ENCODE measurements at regions not wholly inside any gene's neighbourhood (a gene's known extent, or its start where the extent isn't known, plus 50 kb on each side); places are given as distances from the start of the nearest gene placed in this dataset.
A peak's percentile ranks its signal among the peaks of the same experiment; 100 is the strongest.

- WGBS (ENCODE audit: low lambda C conversion rate), result 91% methylated on average over 3 of the region's 3 CpGs
- DNase-seq, result no peak
- no peak overlapping the region for H3K4me3 ChIP-seq (ENCODE audit: low read depth in 2 of 2, low read length in 1 of 2)
- no peaks in the 10 kb centered on the region for H3F3A ChIP-seq (replicated peaks; ENCODE audit: insufficient read depth)
- H3K27me3 ChIP-seq (ENCODE audit: insufficient read depth), result no peaks in the 10 kb centered on the region
- ChIA-PET POLR2A (no interaction called here), CTCF (interaction anchor here (1.8 kb wide), 1 partner anchor 28 kb away, joined by 9 read pairs; no protein-coding TSS in a partner anchor)
- no peaks in the 10 kb centered on the region for H3K79me2 ChIP-seq (ENCODE audit: insufficient read depth)
- no peaks in the 10 kb centered on the region for H3K9me2 ChIP-seq
- H3K36me3 ChIP-seq (replicated peaks in 1 of 2; ENCODE audit: control insufficient read depth in 1 of 2, insufficient read depth in 2 of 2, low read length in 1 of 2), result no peaks in the 10 kb centered on the region
- H2AFZ ChIP-seq (ENCODE audit: low read depth), result no peak overlapping the region
- H3K27ac ChIP-seq (ENCODE audit: low read depth in 2 of 2, low read length in 1 of 2), result no peak overlapping the region
- TF ChIP-seq FOSL2 (IDR thresholded peaks at IDR 0.05; ENCODE audit: borderline replicate concordance, low read depth), result no peak
- TF ChIP-seq RAD21 (IDR thresholded peaks at IDR 0.05; ENCODE audit: low read length), result peak; percentile 43
- no peak for TF ChIP-seq CTCF (IDR thresholded peaks at IDR 0.05)
- H3K4me2 ChIP-seq, result no peak overlapping the region
- H4K20me1 ChIP-seq (ENCODE audit: insufficient read depth), result no peaks in the 10 kb centered on the region
- H3K9me3 ChIP-seq, result no peaks in the 10 kb centered on the region
- H3K4me1 ChIP-seq (ENCODE audit: control insufficient read depth in 1 of 2, insufficient read depth in 2 of 2, low read depth in 1 of 2, low read length in 1 of 2), result no peaks in the 10 kb centered on the region; a peak in 1 of 4 replicates
- H3K9ac ChIP-seq, result no peak overlapping the region
Observed at GRCh38 chr5:81884871-81885270, 87.0 kb upstream of the ATG10 start.

DNA sequence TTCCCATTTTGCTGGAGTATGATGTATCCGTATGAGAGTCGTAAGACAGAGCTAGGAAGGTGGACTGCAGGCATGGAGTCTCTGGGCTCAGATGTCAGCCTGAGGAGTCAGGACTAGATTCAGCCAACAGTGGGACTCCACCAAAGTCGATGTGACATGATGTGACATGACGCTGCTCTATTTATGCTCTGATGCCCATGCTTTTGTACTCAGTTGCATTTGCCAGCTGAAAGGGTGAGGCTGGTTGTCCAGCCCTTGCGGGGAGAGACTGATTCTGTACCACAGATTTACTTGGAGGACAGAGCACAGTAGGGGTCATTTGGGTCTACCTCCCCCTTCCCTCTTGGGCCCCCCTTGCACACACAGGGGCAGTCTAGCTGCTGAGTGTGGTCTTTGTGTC is 88.5 kb upstream of the ATG10 start:
- Histone ChIP-seq H3K9ac (no peak overlapping the region), H3K4me3 (ENCODE audit: low read depth in 2 of 2, low read length in 1 of 2) (no peak overlapping the region), H3K4me1 (ENCODE audit: control insufficient read depth in 1 of 2, insufficient read depth in 2 of 2, low read depth in 1 of 2, low read length in 1 of 2) (no peaks in the 10 kb centered on the region; a peak in 1 of 4 replicates), H3K27me3 (ENCODE audit: insufficient read depth) (no peaks in the 10 kb centered on the region), H3K36me3 (replicated peaks in 1 of 2; ENCODE audit: control insufficient read depth in 1 of 2, insufficient read depth in 2 of 2, low read length in 1 of 2) (no peaks in the 10 kb centered on the region), H3K4me2 (no peak overlapping the region), H4K20me1 (ENCODE audit: insufficient read depth) (no peaks in the 10 kb centered on the region), H3K9me2 (no peaks in the 10 kb centered on the region), H3F3A (replicated peaks; ENCODE audit: insufficient read depth) (no peaks in the 10 kb centered on the region), H3K9me3 (no peaks in the 10 kb centered on the region), H2AFZ (ENCODE audit: low read depth) (no peak overlapping the region), H3K79me2 (ENCODE audit: insufficient read depth) (no peaks in the 10 kb centered on the region), H3K27ac (ENCODE audit: low read depth in 2 of 2, low read length in 1 of 2) (no peak overlapping the region)
- TF ChIP-seq REST (IDR thresholded peaks at IDR 0.05; ENCODE audit: low read depth, low read length) (no peak), RFX5 (IDR thresholded peaks at IDR 0.05; ENCODE audit: low read length) (no peak), EZH2phosphoT487 (IDR thresholded peaks at IDR 0.05; ENCODE audit: borderline replicate concordance, low read depth) (no peak), SMC3 (IDR thresholded peaks at IDR 0.05; ENCODE audit: low read depth, low read length) (no peak), USF2 (IDR thresholded peaks at IDR 0.05; ENCODE audit: borderline replicate concordance, low read depth, low read length) (no peak), FOXJ3 (CRISPR knock-in tag; IDR thresholded peaks at IDR 0.05) (no peak), FOSL2 (IDR thresholded peaks at IDR 0.05; ENCODE audit: borderline replicate concordance, low read depth) (no peak)
- CTCF ChIA-PET, result no interaction called here
- WGBS (ENCODE audit: low lambda C conversion rate), result 97% methylated on average over 5 of the region's 5 CpGs
- POLR2A ChIA-PET, result no interaction called here
- no peak for DNase-seq

All from SK-N-SH (cell line).